H9 (cell line): ENCODE measurements at regions not wholly inside any gene's neighbourhood (a gene's known extent, or its start where the extent isn't known, plus 50 kb on each side); places are given as distances from the start of the nearest gene placed in this dataset.

Experiments
- DNase-seq: peaks from one replicate; pipeline ENCODE4 v3.0.0-alpha.2; 2017
- H2AFZ ChIP-seq: one replicate; pipeline ENCODE4 v1.6.1; 2013; ENCODE audit warnings: mild to moderate bottlenecking, low read length, control low read depth, moderate library complexity
- H2AK5ac ChIP-seq: 2 replicates; pipeline ENCODE4 v1.6.1; 2013; ENCODE audit warnings: low read length, control low read depth, mixed read lengths; ENCODE audit not compliant: insufficient read length
- H2BK120ac ChIP-seq: one replicate; pipeline ENCODE4 v1.6.1; 2013; ENCODE audit warnings: low read depth, mild to moderate bottlenecking, low read length, control low read depth, inconsistent platforms; ENCODE audit not compliant: poor library complexity, severe bottlenecking
- H2BK12ac ChIP-seq: 2 replicates; pipeline ENCODE4 v1.6.1; 2013; ENCODE audit warnings: low read length, control low read depth, mixed read lengths, low read depth; ENCODE audit not compliant: insufficient read length
- H2BK15ac ChIP-seq: 2 replicates; pipeline ENCODE4 v1.6.1; 2013; ENCODE audit warnings: low read depth, low read length, control low read depth
- H2BK20ac ChIP-seq: one replicate; pipeline ENCODE4 v1.6.1; 2013; ENCODE audit warnings: low read depth, mild to moderate bottlenecking, low read length, control low read depth, inconsistent platforms; ENCODE audit not compliant: poor library complexity, severe bottlenecking
- H2BK5ac ChIP-seq: 2 replicates; pipeline ENCODE4 v1.6.1; 2013; ENCODE audit warnings: low read length, control low read depth, mixed read lengths; ENCODE audit not compliant: insufficient read length
- H3K14ac ChIP-seq: 2 replicates; pipeline ENCODE4 v1.6.1; 2013; ENCODE audit warnings: low read length, control low read depth; ENCODE audit not compliant: insufficient read depth
- H3K18ac ChIP-seq: 2 replicates; pipeline ENCODE4 v1.6.1; 2013; ENCODE audit warnings: low read depth, mild to moderate bottlenecking, mixed read lengths, low read length, control low read depth; ENCODE audit not compliant: insufficient read length
- H3K23ac ChIP-seq: 2 replicates; pipeline ENCODE4 v1.6.1; 2013; ENCODE audit warnings: low read length, control low read depth, mixed read lengths, low read depth; ENCODE audit not compliant: insufficient read length
- H3K23me2 ChIP-seq: 2 replicates; pipeline ENCODE4 v1.6.1; 2013; ENCODE audit warnings: low read depth, mild to moderate bottlenecking, mixed read lengths, low read length, control low read depth; ENCODE audit not compliant: insufficient read length, poor library complexity, severe bottlenecking
- H3K27ac ChIP-seq: 2 replicates; pipeline ENCODE4 v1.5.1; 2013; ENCODE audit warnings: low read length, control low read depth, mixed read lengths, low read depth; ENCODE audit not compliant: insufficient read length
- H3K27me3 ChIP-seq: 2 replicates; pipeline ENCODE4 v1.6.1; 2013; ENCODE audit warnings: low read length, control low read depth, inconsistent platforms; ENCODE audit not compliant: insufficient read depth
- H3K4ac ChIP-seq: 2 replicates; pipeline ENCODE4 v1.6.1; 2013; ENCODE audit warnings: low read depth, mild to moderate bottlenecking, control low read depth, inconsistent platforms, low read length, moderate library complexity
- H3K4me1 ChIP-seq: 2 replicates; pipeline ENCODE4 v1.6.1; 2013; ENCODE audit warnings: low read length, control low read depth, inconsistent platforms; ENCODE audit not compliant: insufficient read depth
- H3K4me2 ChIP-seq: 2 replicates; pipeline ENCODE4 v1.6.1; 2013; ENCODE audit warnings: low read length, control low read depth, mixed read lengths; ENCODE audit not compliant: insufficient read length, insufficient read depth
- H3K56ac ChIP-seq: 2 replicates; pipeline ENCODE4 v1.6.1; 2013; ENCODE audit warnings: low read depth, mild to moderate bottlenecking, mixed read lengths, low read length, control low read depth; ENCODE audit not compliant: insufficient read length
- H3K79me1 ChIP-seq: 2 replicates; pipeline ENCODE4 v1.6.1; 2013; ENCODE audit warnings: low read depth, mild to moderate bottlenecking, moderate library complexity, low read length, control low read depth, inconsistent platforms; ENCODE audit not compliant: insufficient read depth, poor library complexity, severe bottlenecking
- H3K79me2 ChIP-seq: 2 replicates; pipeline ENCODE4 v1.6.1; 2013; ENCODE audit warnings: low read length, control low read depth, inconsistent platforms; ENCODE audit not compliant: insufficient read depth
- H3K9ac ChIP-seq: 2 replicates; pipeline ENCODE4 v1.6.1; 2013; ENCODE audit warnings: low read length, control low read depth, mixed read lengths; ENCODE audit not compliant: insufficient read length; ENCODE audit errors: extremely low read depth
- H3K9me3 ChIP-seq: one replicate; pipeline ENCODE4 v1.6.1; 2013; ENCODE audit warnings: low read depth, low read length, inconsistent platforms; ENCODE audit not compliant: control insufficient read depth
- H3T11ph ChIP-seq: one replicate; pipeline ENCODE4 v1.6.1; 2013; ENCODE audit warnings: mild to moderate bottlenecking, low read length, control low read depth, inconsistent platforms
- H4K20me1 ChIP-seq: one replicate; pipeline ENCODE4 v1.6.1; 2013; ENCODE audit not compliant: control insufficient read depth, insufficient read length, insufficient read depth
- H4K5ac ChIP-seq: 2 replicates; pipeline ENCODE4 v1.6.1; 2013; ENCODE audit warnings: low read depth, mild to moderate bottlenecking, mixed read lengths, low read length, control low read depth; ENCODE audit not compliant: insufficient read length
- H4K8ac ChIP-seq: replicated peaks from 2 replicates; pipeline ENCODE4 v1.6.1; 2013; ENCODE audit warnings: low read length, control low read depth, mixed read lengths, low read depth; ENCODE audit not compliant: insufficient read length
- H4K91ac ChIP-seq: 2 replicates; pipeline ENCODE4 v1.6.1; 2013; ENCODE audit warnings: low read depth, mild to moderate bottlenecking, moderate library complexity, mixed read lengths, low read length, control low read depth; ENCODE audit not compliant: insufficient read length
- H3K27ac Mint-ChIP-seq, 3 experiments: 2 replicates in 2 of 3; 3 replicates in 1 of 3; pipeline ENCODE4 v1.8.0; 2020 to 2021; ENCODE audit warnings: mixed read lengths in 3 of 3, mild to moderate bottlenecking in 1 of 3, moderate library complexity in 1 of 3
- H3K27me3 Mint-ChIP-seq: 2 replicates; pipeline ENCODE4 v1.8.0; 2021; ENCODE audit warnings: low read depth, mild to moderate bottlenecking, moderate library complexity, mixed read lengths
- H3K36me3 Mint-ChIP-seq, 3 experiments: 2 replicates in 2 of 3; 3 replicates in 1 of 3; pipeline ENCODE4 v1.8.0; 2020 to 2021; ENCODE audit warnings: low read depth in 3 of 3, mixed read lengths in 3 of 3; ENCODE audit not compliant: insufficient read depth in 1 of 3
- H3K4me1 Mint-ChIP-seq, 2 experiments: 2 replicates each; pipeline ENCODE4 v1.8.0; 2020; ENCODE audit warnings: mixed read lengths in 2 of 2
- H3K4me3 Mint-ChIP-seq, 2 experiments: 2 replicates in 1 of 2; 3 replicates in 1 of 2; pipeline ENCODE4 v1.8.0; 2020 to 2021; ENCODE audit warnings: mild to moderate bottlenecking in 2 of 2, mixed read lengths in 2 of 2, moderate library complexity in 1 of 2
- H3K9me3 Mint-ChIP-seq, 2 experiments: 2 replicates in 1 of 2; 3 replicates in 1 of 2; pipeline ENCODE4 v1.8.0; 2020; ENCODE audit warnings: mild to moderate bottlenecking in 2 of 2, mixed read lengths in 2 of 2, moderate library complexity in 1 of 2
- CTCF ChIP-seq: fragments of 200-600 bp; sonication (generic); conservative IDR thresholded peaks from 3 replicates; pipeline ENCODE4 v1.8.0; 2021; ENCODE audit warnings: antibody characterized with exemption, mild to moderate bottlenecking
- WGBS: extraction: QIAGEN DNeasy Blood & Tissue Kit; methylation state at CpG from one replicate; pipeline ENCODE4 v1.1.7; 2013; ENCODE audit warnings: missing lambda C conversion rate, low lambda C conversion rate, mixed read lengths; ENCODE audit not compliant: insufficient read length; ENCODE audit errors: extremely low coverage; 5-methylcytosine and 5-hydroxymethylcytosine counted together

DNA sequence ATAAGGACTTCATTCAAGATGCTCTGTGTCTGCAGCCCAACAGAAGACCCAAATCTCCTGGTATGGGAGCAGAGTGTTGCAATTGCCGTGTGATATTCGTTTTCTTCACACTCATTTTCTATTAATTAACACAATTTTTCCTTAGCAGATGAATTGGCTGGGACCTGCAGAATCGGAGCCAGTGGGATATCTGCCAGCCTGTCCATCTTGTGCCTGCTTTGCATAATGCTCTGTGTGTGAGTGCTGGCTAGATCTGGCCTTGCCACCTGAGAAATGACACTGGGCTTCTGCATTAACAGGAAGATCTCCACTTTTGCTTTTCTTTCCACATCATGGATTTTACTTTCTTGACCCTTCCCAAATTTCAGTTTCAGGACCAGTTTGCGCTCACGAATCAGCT, 70.4 kb upstream of the GPR158 start:
- TF ChIP-seq CTCF = no peak
- no peak overlapping the region for H2BK20ac ChIP-seq
- no peak overlapping the region for H2AK5ac ChIP-seq
- no peak overlapping the region for H3T11ph ChIP-seq
- no peak overlapping the region for H2BK12ac ChIP-seq
- no peak overlapping the region for H3K23ac ChIP-seq
- H2BK120ac ChIP-seq = no peak overlapping the region
- H3K27me3 Mint-ChIP-seq = peaks cover 2% of the 10 kb centered on the region
- no peak overlapping the region for H3K27ac ChIP-seq
- H3K4me2 ChIP-seq = no peak overlapping the region
- no CpG with 5 or more reads among the region's 5 CpGs for WGBS
- H3K4me1 Mint-ChIP-seq = peaks cover 69 to 72% of the 10 kb centered on the region in 2 experiments
- H3K23me2 ChIP-seq = no peaks in the 10 kb centered on the region
- no peak overlapping the region for H4K5ac ChIP-seq
- H3K79me1 ChIP-seq = no peaks in the 10 kb centered on the region
- no peaks in the 10 kb centered on the region for H3K79me2 ChIP-seq
- no peak overlapping the region for H2AFZ ChIP-seq
- no peak overlapping the region for H3K27ac Mint-ChIP-seq
- no peak overlapping the region for H3K56ac ChIP-seq
- no peaks in the 10 kb centered on the region for H4K20me1 ChIP-seq
- no peak overlapping the region for H3K14ac ChIP-seq
- no peaks in the 10 kb centered on the region; a peak in 1 of 5 replicates for H3K9me3 Mint-ChIP-seq
- no peaks in the 10 kb centered on the region for H3K9me3 ChIP-seq
- no peak overlapping the region for H2BK5ac ChIP-seq
- H4K91ac ChIP-seq = no peak overlapping the region
- H3K27me3 ChIP-seq = no peaks in the 10 kb centered on the region; the same call in 1 of the 2 replicates
- no peak overlapping the region for H3K18ac ChIP-seq
- no peaks in the 10 kb centered on the region; a peak in 1 of 7 replicates for H3K36me3 Mint-ChIP-seq
- peaks cover 4% of the 10 kb centered on the region for H3K4me1 ChIP-seq
- H3K4me3 Mint-ChIP-seq = no peak overlapping the region
- no peak overlapping the region for H4K8ac ChIP-seq
- no peak overlapping the region for H3K9ac ChIP-seq
- no peak overlapping the region for H3K4ac ChIP-seq
- DNase-seq = no peak
- no peak overlapping the region for H2BK15ac ChIP-seq
